GM12878 (cell line): ENCODE measurements at regions not wholly inside any gene's neighbourhood (a gene's known extent, or its start where the extent isn't known, plus 50 kb on each side); places are given as distances from the start of the nearest gene placed in this dataset.

Experiments
- ATAC-seq: fragments of 200-7000 bp; cut with Tn5 transposase; 3 replicates; pipeline ENCODE4 v1.9.1; 2020; ENCODE audit warnings: mild to moderate bottlenecking, moderate library complexity
- BruUV-seq: library from RNA; stranded (reverse); fragments of 400-500 nt; replicated peaks from 2 replicates; lab custom pipeline; 2021; lab: Mats Ljungman, UMichigan
- CTCF ChIA-PET: fragments of 300-600 bp; sonication (Branson Sonifier 250); formaldehyde crosslinking; extraction: SDS; loops from one replicate; lab custom pipeline; 2021; ENCODE audit warnings: inconsistent platforms; lab: Yijun Ruan, JAX
- POLR2A ChIA-PET: fragments of 350-600 bp; formaldehyde crosslinking; extraction: SDS; loops from one replicate; lab custom pipeline; 2021; ENCODE audit warnings: inconsistent platforms; lab: Charles Lee
- RAD21 ChIA-PET: fragments of 300-600 bp; sonication (Branson Sonifier 250); formaldehyde crosslinking; loops from one replicate; lab custom pipeline; 2023; ENCODE audit warnings: antibody characterized with exemption; ENCODE audit not compliant: unreplicated experiment; lab: Charles Lee
- SMC1A ChIA-PET: fragments of 300-600 bp; sonication (Branson Sonifier 250); formaldehyde crosslinking; loops from one replicate; lab custom pipeline; 2023; ENCODE audit not compliant: unreplicated experiment, uncharacterized antibody; lab: Charles Lee
- DNase-seq: peaks from one replicate; pipeline ENCODE4 v3.0.0-alpha.2; 2011; ENCODE audit warnings: low read depth, low spot score
- FAIRE-seq: peaks from 3 replicates; lab custom pipeline; 2011; peaks lifted over from hg19 to GRCh38; lab: Jason Lieb, UNC
- H2AFZ ChIP-seq: 2 replicates; pipeline ENCODE4 v1.6.0; 2011; ENCODE audit warnings: low read depth, low read length, control low read depth; ENCODE audit not compliant: control insufficient read depth
- H3K27ac ChIP-seq: 2 replicates; pipeline ENCODE4 v1.5.1; 2011; ENCODE audit warnings: control low read depth; ENCODE audit not compliant: control insufficient read depth, insufficient read depth
- H3K27me3 ChIP-seq, 2 experiments: replicated peaks in 1 of 2; 2 replicates each; pipeline versions ENCODE4 v1.6.0 to v1.6.1; 2011; ENCODE audit warnings: low read length in 1 of 2; ENCODE audit not compliant: control insufficient read depth in 2 of 2, insufficient read depth in 2 of 2
- H3K36me3 ChIP-seq, 2 experiments: 2 replicates each; pipeline ENCODE4 v1.5.1; 2011; ENCODE audit warnings: low read length in 1 of 2; ENCODE audit not compliant: control insufficient read depth in 2 of 2, insufficient read depth in 2 of 2
- H3K4me1 ChIP-seq: 2 replicates; pipeline ENCODE4 v1.6.1; 2011; ENCODE audit warnings: mild to moderate bottlenecking, low read length, moderate library complexity, mixed read lengths; ENCODE audit not compliant: control insufficient read depth, insufficient read depth
- H3K4me2 ChIP-seq: 2 replicates; pipeline ENCODE4 v1.6.0; 2011; ENCODE audit warnings: control low read depth; ENCODE audit not compliant: control insufficient read depth, insufficient read depth
- H3K4me3 ChIP-seq: fragments of 200-600 bp; sonication (generic); 2 replicates; pipeline ENCODE4 v1.5.1; 2016
- H3K79me2 ChIP-seq: 2 replicates; pipeline ENCODE4 v1.6.0; 2011; ENCODE audit warnings: low read length; ENCODE audit not compliant: control insufficient read depth, insufficient read depth
- H3K9ac ChIP-seq: 2 replicates; pipeline ENCODE4 v1.8.0; 2011; ENCODE audit warnings: low read length, control low read depth, mixed read lengths; ENCODE audit not compliant: control insufficient read depth, insufficient read depth
- H3K9me3 ChIP-seq: replicated peaks from 3 replicates; pipeline ENCODE4 v1.5.1; 2011; ENCODE audit warnings: mild to moderate bottlenecking, low read length; ENCODE audit not compliant: control insufficient read depth, insufficient read depth
- H4K20me1 ChIP-seq: 2 replicates; pipeline ENCODE4 v1.6.0; 2011; ENCODE audit not compliant: control insufficient read depth, insufficient read depth
- CBFB ChIP-seq: IDR thresholded peaks from 2 replicates; pipeline ENCODE4 v1.6.1; 2016; ENCODE audit warnings: antibody characterized with exemption, low read depth
- FOXK2 ChIP-seq: fragments of 450-650 bp; IDR thresholded peaks from 2 replicates; pipeline ENCODE4 v1.6.1; 2017; ENCODE audit warnings: mild to moderate bottlenecking, moderate library complexity
- KAT2A ChIP-seq: conservative IDR thresholded peaks from 2 replicates; pipeline ENCODE4 v1.6.1; 2011; ENCODE audit warnings: low read depth, low read length; ENCODE audit not compliant: control insufficient read depth
- KDM1A ChIP-seq: fragments of 200-600 bp; sonication (generic); IDR thresholded peaks from 2 replicates; pipeline ENCODE4 v1.6.1; 2016; ENCODE audit warnings: borderline replicate concordance
- LARP7 ChIP-seq: fragments of 450-650 bp; IDR thresholded peaks from 2 replicates; pipeline ENCODE4 v1.6.1; 2017; ENCODE audit warnings: mild to moderate bottlenecking
- NBN ChIP-seq: fragments of 450-650 bp; IDR thresholded peaks from 2 replicates; pipeline ENCODE4 v1.6.1; 2016
- POLR2AphosphoS5 ChIP-seq: IDR thresholded peaks from 2 replicates; pipeline ENCODE4 v1.6.1; 2011; ENCODE audit warnings: mild to moderate bottlenecking, low read length, inconsistent platforms
- RBBP5 ChIP-seq: fragments of 200-600 bp; sonication (generic); conservative IDR thresholded peaks from 2 replicates; pipeline ENCODE4 v1.6.1; 2016
- SP1 ChIP-seq: IDR thresholded peaks from one replicate; pipeline ENCODE4 v1.6.1; 2011; ENCODE audit warnings: low read depth, low read length
- ZBTB40 ChIP-seq: fragments of 450-650 bp; IDR thresholded peaks from 2 replicates; pipeline ENCODE4 v1.6.1; 2016; ENCODE audit warnings: mild to moderate bottlenecking, moderate library complexity, borderline replicate concordance
- WGBS: methylation state at CpG from one replicate; pipeline ENCODE4 v1.1.6; 2016; ENCODE audit warnings: low lambda C conversion rate; ENCODE audit not compliant: insufficient replicate concordance, insufficient coverage; ENCODE audit errors: missing lambda C conversion rate; 5-methylcytosine and 5-hydroxymethylcytosine counted together
- in situ Hi-C: fragments of 300-500 bp; cut with MboI; formaldehyde crosslinking; loops from 9 replicates; pipeline ENCODE4 v1.14.3; 2018; ENCODE audit warnings: mixed read lengths
- intact Hi-C: fragments of 100-400 bp; cut with micrococcal nuclease; formaldehyde crosslinking; loops from one replicate; pipeline ENCODE4 v1.14.2; 2022; ENCODE audit not compliant: unreplicated experiment
- TF ChIP-seq, protein P1 (sequence below): IDR thresholded peaks from 2 replicates; pipeline ENCODE4 v1.6.1; 2011; ENCODE audit warnings: borderline replicate concordance, low read depth, mild to moderate bottlenecking, moderate library complexity, low read length; ENCODE audit not compliant: insufficient read depth, poor library complexity, severe bottlenecking
- TF ChIP-seq, protein P2 (sequence below): fragments of 150-350 bp; IDR thresholded peaks from 2 replicates; pipeline ENCODE4 v1.6.1; 2016; ENCODE audit warnings: low read depth, low read length

GRCh38 chr19:31674503-31675192 lies 325.4 kb upstream of the TSHZ3 start (continued):
- TF ChIP-seq ZBTB40: no peak
- no peak for TF ChIP-seq CBFB

GRCh38 chr19:31675193-31675913 lies 326.1 kb upstream of the TSHZ3 start:
- H4K20me1 ChIP-seq: no peaks in the 10 kb centered on the region
- no peak overlapping the region for H3K27ac ChIP-seq
- no peaks in the 10 kb centered on the region for H3K4me1 ChIP-seq
- 64% methylated on average over 10 of the region's 10 CpGs for whole genome bisulfite sequencing
- H3K9me3 ChIP-seq: no peaks in the 10 kb centered on the region; the same call in 2 of the 3 replicates
- FAIRE-seq: no peak
- no TSS peak for BruUV-seq
- ChIA-PET CTCF (no interaction called here), POLR2A (no interaction called here), SMC1A (no interaction called here), RAD21 (no interaction called here)
- no peak for DNase-seq
- H3K4me2 ChIP-seq: no peak overlapping the region
- ATAC-seq: no peak
- no peak overlapping the region for H2AFZ ChIP-seq
- H3K9ac ChIP-seq: no peak overlapping the region
- H3K4me3 ChIP-seq: no peak overlapping the region
- H3K79me2 ChIP-seq: no peaks in the 10 kb centered on the region
- intact Hi-C loops (no loop called here), in situ Hi-C loops (no loop called here)
- H3K27me3 ChIP-seq: no peaks in the 10 kb centered on the region
- H3K36me3 ChIP-seq: no peaks in the 10 kb centered on the region
- TF ChIP-seq, protein P1, sequence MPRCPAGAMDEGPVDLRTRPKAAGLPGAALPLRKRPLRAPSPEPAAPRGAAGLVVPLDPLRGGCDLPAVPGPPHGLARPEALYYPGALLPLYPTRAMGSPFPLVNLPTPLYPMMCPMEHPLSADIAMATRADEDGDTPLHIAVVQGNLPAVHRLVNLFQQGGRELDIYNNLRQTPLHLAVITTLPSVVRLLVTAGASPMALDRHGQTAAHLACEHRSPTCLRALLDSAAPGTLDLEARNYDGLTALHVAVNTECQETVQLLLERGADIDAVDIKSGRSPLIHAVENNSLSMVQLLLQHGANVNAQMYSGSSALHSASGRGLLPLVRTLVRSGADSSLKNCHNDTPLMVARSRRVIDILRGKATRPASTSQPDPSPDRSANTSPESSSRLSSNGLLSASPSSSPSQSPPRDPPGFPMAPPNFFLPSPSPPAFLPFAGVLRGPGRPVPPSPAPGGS: no peak
- TF ChIP-seq KAT2A: no peak
- TF ChIP-seq RBBP5: no peak
- TF ChIP-seq SP1: no peak
- TF ChIP-seq FOXK2: no peak
- no peak for TF ChIP-seq LARP7
- no peak for TF ChIP-seq NBN
- no peak for TF ChIP-seq KDM1A
- TF ChIP-seq, protein P2, sequence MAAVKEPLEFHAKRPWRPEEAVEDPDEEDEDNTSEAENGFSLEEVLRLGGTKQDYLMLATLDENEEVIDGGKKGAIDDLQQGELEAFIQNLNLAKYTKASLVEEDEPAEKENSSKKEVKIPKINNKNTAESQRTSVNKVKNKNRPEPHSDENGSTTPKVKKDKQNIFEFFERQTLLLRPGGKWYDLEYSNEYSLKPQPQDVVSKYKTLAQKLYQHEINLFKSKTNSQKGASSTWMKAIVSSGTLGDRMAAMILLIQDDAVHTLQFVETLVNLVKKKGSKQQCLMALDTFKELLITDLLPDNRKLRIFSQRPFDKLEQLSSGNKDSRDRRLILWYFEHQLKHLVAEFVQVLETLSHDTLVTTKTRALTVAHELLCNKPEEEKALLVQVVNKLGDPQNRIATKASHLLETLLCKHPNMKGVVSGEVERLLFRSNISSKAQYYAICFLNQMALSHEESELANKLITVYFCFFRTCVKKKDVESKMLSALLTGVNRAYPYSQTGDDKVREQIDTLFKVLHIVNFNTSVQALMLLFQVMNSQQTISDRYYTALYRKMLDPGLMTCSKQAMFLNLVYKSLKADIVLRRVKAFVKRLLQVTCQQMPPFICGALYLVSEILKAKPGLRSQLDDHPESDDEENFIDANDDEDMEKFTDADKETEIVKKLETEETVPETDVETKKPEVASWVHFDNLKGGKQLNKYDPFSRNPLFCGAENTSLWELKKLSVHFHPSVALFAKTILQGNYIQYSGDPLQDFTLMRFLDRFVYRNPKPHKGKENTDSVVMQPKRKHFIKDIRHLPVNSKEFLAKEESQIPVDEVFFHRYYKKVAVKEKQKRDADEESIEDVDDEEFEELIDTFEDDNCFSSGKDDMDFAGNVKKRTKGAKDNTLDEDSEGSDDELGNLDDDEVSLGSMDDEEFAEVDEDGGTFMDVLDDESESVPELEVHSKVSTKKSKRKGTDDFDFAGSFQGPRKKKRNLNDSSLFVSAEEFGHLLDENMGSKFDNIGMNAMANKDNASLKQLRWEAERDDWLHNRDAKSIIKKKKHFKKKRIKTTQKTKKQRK: no peak
- TF ChIP-seq POLR2AphosphoS5: no peak
